GM21526 (cell line): ENCODE measurements at regions not wholly inside any gene's neighbourhood (a gene's known extent, or its start where the extent isn't known, plus 50 kb on each side); places are given as distances from the start of the nearest gene placed in this dataset.
"Not testable (repeated sequence)": the region's sequence is repeated elsewhere in the genome, so short reads cannot be mapped to it uniquely, and the experiment has no call there.

Experiments used
- ATAC-seq: cut with Tn5 transposase; IDR thresholded peaks from one replicate; pipeline ENCODE4 v1.9.1; 2021; ENCODE audit warnings: moderate library complexity; ENCODE audit not compliant: unreplicated experiment, low FRiP score

- ATAC-seq: not testable (repeated sequence)
Measured at GRCh38 chr1:149157409-149157808, 54.1 kb upstream of the NBPF9 start.

GRCh38 chr1:149158308-149158707, 55.0 kb upstream of the NBPF9 start:
- ATAC-seq: not testable (repeated sequence)

- ATAC-seq: not testable (repeated sequence)
Measured at GRCh38 chr1:149163063-149163444, 59.7 kb upstream of the NBPF9 start.

- ATAC-seq: not testable (repeated sequence)
Measured at GRCh38 chr1:149174765-149175164, 71.4 kb upstream of the NBPF9 start.

GRCh38 chr1:149175812-149176211, 72.5 kb upstream of the NBPF9 start:
- ATAC-seq: not testable (repeated sequence)

- not testable (repeated sequence) for ATAC-seq
Measured at GRCh38 chr1:149176453-149177316, 73.3 kb upstream of the NBPF9 start.

GRCh38 chr1:149190742-149191141, 87.4 kb upstream of the NBPF9 start:
- ATAC-seq: not testable (repeated sequence)

GRCh38 chr1:149196651-149197050, 93.3 kb upstream of the NBPF9 start:
- not testable (repeated sequence) for ATAC-seq

- ATAC-seq: not testable (repeated sequence)
Measured at GRCh38 chr1:149200567-149200966, 97.2 kb upstream of the NBPF9 start.

- not testable (repeated sequence) for ATAC-seq
Measured at GRCh38 chr1:149202283-149202682, 98.9 kb upstream of the NBPF9 start.

- not testable (repeated sequence) for ATAC-seq
Measured at GRCh38 chr1:149204396-149204795, 101.0 kb upstream of the NBPF9 start.

GRCh38 chr1:149208836-149209235, 105.5 kb upstream of the NBPF9 start:
- ATAC-seq: not testable (repeated sequence)

- ATAC-seq: peak; percentile 58
Measured at GRCh38 chr1:149211757-149212420, 108.5 kb upstream of the NBPF9 start.

GRCh38 chr1:149212946-149213345, 109.6 kb upstream of the NBPF9 start:
- not testable (repeated sequence) for ATAC-seq

GRCh38 chr1:149213673-149214072, 110.3 kb upstream of the NBPF9 start:
- ATAC-seq: not testable (repeated sequence)

GRCh38 chr1:149218080-149218988, 115.0 kb upstream of the NBPF9 start:
- ATAC-seq: not testable (repeated sequence)

- ATAC-seq: not testable (repeated sequence)
Measured at GRCh38 chr1:149219539-149219938, 116.2 kb upstream of the NBPF9 start.

GRCh38 chr1:149220463-149221074, 117.2 kb upstream of the NBPF9 start:
- ATAC-seq: not testable (repeated sequence)

GRCh38 chr1:149227933-149228665, 124.7 kb upstream of the NBPF9 start:
- ATAC-seq: not testable (repeated sequence)
